ENCODE measurements at regions not wholly inside any gene's neighbourhood (a gene's known extent, or its start where the extent isn't known, plus 50 kb on each side); places are given as distances from the start of the nearest gene placed in this dataset.

GRCh38 chr1:187234706-187235105 lies 406.0 kb downstream of the PLA2G4A start:
- DNase-seq (ENCODE audit: low spot score): no peak
- no peak for ATAC-seq

DNA sequence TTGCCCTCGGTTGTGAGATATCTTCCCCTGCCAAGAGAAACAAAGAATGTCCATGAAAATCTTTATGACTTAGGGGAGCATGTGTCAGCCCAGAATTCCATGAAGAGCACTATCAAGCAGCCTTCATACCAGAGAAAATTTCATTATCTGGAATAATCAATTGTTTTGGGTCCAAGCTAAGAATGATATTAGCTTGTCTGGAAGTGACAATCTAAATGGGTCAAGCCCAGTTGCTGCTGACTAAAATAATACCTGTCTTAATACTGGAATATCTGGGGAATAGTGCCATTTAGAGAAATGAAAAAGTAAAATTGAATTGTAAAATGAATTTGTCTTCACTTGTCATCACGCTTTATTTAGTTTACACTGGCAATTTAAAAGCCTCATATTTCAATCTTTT lies 407.4 kb downstream of the PLA2G4A start:
- ATAC-seq: no peak
- DNase-seq (ENCODE audit: low spot score): no peak

GRCh38 chr1:187236676-187237075 lies 407.9 kb downstream of the PLA2G4A start:
- ATAC-seq: no peak
- DNase-seq (ENCODE audit: low spot score): no peak

DNA sequence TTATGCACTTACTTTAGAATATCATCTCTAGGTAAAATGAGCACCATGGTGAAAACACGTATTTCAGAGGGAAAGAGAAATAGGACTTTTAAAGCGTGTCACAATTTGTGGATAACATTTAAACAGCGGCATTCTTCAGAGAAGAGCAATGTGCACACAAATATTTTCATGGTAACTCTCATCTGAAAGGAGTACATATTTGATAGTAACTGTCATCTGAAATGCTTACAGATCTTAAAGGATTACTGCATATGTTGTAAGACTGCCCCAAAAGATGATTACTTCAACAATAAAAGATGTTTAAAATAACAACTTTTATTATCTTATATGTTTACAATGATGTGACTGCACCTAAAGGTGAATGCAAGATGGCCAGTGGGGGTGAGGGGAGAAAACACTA lies 408.8 kb downstream of the PLA2G4A start:
- DNase-seq (ENCODE audit: low spot score) (no peak), ATAC-seq (no peak)

- DNase-seq (ENCODE audit: low spot score) (no peak), ATAC-seq (no peak)
Measured at GRCh38 chr1:187241971-187242370, 413.2 kb downstream of the PLA2G4A start.

GRCh38 chr1:187244623-187245022 lies 415.9 kb downstream of the PLA2G4A start:
- ATAC-seq (no peak), DNase-seq (ENCODE audit: low spot score) (no peak)

GRCh38 chr1:187245201-187245600 lies 416.5 kb downstream of the PLA2G4A start:
- ATAC-seq (no peak), DNase-seq (ENCODE audit: low spot score) (no peak)

GRCh38 chr1:187249196-187249595 lies 420.4 kb downstream of the PLA2G4A start:
- no peak for DNase-seq (ENCODE audit: low spot score)
- ATAC-seq: no peak

GRCh38 chr1:187252923-187253322 lies 424.2 kb downstream of the PLA2G4A start:
- ATAC-seq (no peak), DNase-seq (ENCODE audit: low spot score) (no peak)

DNA sequence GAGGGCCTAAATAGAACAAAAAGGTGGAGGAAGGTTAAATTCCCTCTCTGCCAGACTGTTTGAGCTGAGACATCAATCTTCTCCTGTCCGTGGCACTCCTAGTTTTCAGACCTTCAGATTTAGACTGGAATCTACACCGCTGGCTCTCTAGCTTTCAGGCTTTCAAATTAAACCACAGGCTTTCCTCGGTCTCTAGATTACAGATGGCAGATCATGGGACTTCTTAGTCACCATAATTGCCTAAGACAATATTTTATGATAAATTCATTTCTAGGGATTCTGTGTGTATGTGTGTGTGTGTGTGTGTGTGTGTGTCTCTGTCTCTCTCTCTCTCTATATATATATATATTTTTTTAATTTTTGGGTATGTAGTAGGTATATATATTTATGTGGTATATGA lies 428.7 kb downstream of the PLA2G4A start:
- DNase-seq (ENCODE audit: low spot score) (no peak), ATAC-seq (no peak)

DNA sequence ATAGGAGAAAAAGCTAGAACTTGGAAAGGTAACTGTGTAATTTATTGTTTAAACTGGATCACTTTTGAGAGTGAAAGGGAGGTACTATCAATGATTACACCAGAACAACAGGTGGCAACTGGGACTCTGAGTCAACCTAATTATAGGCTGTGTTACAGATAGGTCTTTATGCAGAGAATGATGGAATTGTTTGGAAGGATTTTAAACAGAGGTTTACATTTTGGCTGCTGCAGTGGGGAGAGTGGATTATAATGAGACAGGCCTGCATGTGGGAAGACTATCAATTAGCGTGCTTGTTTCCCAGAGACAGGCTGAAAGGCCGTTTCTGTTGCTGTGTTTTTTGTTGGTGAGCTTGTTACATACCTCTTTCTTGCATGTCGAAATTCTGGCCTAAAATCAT lies 432.9 kb downstream of the PLA2G4A start:
- DNase-seq (ENCODE audit: low spot score) (no peak), ATAC-seq (no peak)

- no peak for ATAC-seq
- DNase-seq (ENCODE audit: low spot score): no peak
Measured at GRCh38 chr1:187262731-187263130, 434.0 kb downstream of the PLA2G4A start.

DNA sequence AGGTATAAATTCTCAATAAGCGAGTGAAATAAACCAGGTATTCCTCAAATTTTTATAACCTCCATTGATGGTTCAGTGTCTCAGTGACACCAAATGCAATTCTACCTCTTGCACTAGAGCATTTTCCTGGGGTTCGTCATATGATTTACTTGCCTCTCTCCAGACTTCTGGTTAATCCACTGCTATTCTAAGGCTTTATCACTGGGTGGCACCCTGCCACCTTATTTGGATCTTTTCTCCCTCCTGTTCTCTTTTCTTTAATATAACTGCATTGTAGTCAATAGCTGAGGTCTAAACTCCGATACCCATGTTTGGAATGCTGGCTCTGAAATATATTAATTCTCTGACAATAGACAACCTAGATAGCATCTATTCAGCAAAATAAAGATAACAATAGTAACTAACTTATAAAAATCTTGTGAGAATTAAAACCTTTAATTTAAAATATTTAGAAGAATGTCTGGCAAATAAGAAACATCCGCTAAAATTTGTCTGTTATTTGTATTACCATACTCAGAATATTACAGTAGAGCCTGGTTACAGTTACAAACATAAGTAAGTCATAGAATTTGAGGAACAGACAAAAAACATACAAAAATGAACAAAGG lies 436.4 kb downstream of the PLA2G4A start:
- no peak for DNase-seq (ENCODE audit: low spot score)
- no peak for ATAC-seq

- DNase-seq (ENCODE audit: low spot score): no peak
- ATAC-seq: no peak
Measured at GRCh38 chr1:187266051-187266450, 437.3 kb downstream of the PLA2G4A start.

DNA sequence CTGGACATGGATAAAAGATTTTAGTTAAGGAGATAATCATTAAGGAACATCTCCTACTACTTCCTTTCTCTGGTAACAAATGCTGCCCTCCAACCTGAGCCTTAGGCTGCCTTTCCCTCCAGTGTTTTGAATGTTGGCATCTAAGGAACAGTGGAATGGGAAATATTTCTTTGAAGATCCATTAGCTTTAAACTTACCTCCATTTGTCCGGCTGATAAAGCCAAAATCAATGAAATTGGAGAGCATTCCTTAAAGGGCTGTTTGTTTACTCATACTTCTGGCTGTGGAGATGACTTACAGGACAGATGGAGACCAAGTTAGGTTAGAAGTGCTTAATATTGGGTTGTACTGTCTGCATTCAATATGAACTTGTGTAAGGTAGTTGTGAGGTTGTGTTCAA lies 439.1 kb downstream of the PLA2G4A start:
- DNase-seq (ENCODE audit: low spot score): no peak
- no peak for ATAC-seq

- no peak for DNase-seq (ENCODE audit: low spot score)
- ATAC-seq: no peak
Measured at GRCh38 chr1:187270256-187270655, 441.5 kb downstream of the PLA2G4A start.

DNA sequence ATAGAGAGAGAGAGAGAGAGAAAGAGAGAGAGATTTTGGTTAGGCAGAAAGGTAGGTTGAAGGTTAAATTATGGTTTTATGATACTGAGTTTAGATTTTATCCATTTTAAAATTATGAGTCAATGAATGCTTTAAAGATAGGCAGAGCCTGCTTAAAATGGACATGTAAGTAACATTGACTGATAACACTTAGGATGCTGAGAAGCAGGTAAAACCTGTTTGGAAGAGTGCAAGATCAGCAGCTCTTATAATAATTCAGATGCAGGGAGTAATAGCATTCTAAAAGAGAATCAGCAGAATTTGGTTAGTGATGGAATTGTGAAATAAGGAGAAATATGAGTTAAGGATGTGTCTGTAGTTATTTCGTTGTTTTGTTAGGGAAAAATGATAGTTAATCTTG lies 446.6 kb downstream of the PLA2G4A start:
- no peak for DNase-seq (ENCODE audit: low spot score)
- ATAC-seq: no peak

DNA sequence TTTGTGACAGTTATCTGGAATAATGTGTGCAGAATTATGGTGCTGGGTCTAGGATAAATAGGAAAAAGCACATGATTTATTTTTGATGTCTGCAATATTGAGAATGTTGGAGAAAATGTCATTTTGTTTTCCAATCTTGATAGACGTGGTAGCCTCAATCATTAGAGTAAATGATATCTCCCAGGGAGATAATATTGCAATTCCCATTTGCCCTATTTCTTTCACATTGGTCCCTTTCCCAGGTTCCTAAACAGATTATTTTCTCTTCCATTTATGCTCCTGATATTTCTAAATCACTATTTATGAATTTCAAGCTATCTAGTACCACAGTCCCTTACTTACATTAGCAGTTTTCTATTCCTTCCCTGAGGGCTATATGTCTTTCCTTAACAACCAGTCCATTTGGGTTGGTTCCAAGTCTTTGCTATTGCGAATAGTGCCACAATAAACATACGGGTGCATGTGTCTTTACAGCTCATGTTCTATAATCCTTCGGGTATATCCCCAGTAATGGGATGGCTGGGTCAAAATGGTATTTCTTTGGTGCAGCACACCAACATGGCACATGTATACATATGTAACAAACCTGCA lies 447.3 kb downstream of the PLA2G4A start:
- DNase-seq (ENCODE audit: low spot score) (no peak), ATAC-seq (no peak)

DNA sequence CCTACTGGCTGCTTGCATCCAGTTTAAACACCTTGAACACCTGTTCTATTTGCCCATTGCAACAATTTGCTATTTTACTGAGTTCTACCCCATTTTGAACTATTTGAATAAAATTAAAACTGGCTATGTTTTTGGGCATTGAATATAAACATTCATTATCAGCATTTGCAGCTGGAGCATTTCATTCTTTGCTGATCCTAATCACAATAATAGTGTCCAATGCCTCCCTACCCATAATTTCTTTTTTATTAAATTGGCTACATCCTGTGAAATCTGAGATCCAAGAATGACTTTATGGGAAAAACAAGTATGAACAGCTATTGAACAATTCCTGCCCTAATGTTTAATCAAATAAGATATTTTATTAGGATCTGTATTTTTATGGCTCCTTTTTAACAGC lies 447.9 kb downstream of the PLA2G4A start:
- no peak for DNase-seq (ENCODE audit: low spot score)
- no peak for ATAC-seq

GRCh38 chr1:187280031-187280430 lies 451.3 kb downstream of the PLA2G4A start:
- DNase-seq (ENCODE audit: low spot score) (no peak), ATAC-seq (no peak)

DNA sequence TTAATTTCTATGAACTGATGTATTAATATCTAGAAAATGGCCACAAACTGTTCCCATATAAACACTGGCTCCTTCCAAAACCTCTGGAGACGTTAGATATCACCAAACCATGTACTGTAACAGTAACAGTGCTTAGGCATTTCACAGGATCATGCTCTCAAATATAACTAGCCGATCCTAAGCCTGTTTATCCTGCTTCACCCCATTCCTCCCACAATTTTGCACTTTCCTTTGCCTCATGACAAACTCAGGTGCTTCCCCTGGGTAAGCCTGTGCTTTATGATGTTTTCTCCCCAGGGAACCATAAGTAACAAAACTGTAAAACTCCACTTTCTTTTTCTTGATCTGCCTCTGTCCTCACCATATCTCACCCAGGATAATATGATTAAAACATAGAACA lies 452.3 kb downstream of the PLA2G4A start:
- DNase-seq (ENCODE audit: low spot score) (no peak), ATAC-seq (no peak)

DNA sequence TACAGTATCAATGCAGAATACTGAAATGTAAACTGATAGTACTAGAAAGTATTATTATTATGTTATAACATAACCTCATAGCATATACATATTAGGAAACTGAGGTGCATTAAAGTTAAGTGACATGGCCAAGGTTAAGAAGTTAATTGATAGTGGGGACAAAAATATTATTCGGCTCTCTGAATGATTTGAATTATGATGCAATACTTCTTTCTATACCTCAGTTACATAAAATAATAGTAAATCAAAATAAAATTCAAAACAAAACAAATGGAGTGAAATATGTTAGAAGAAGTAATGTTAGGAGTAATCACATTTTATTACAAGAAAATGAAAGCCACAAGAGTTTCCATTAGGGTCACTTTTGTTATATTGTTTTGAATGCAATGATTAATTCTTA lies 455.2 kb downstream of the PLA2G4A start:
- DNase-seq (ENCODE audit: low spot score): no peak
- ATAC-seq: no peak

All from left lobe of liver (tissue), 2 donors.